Skin of body (tissue), 1 donor: ENCODE measurements at regions not wholly inside any gene's neighbourhood (a gene's known extent, or its start where the extent isn't known, plus 50 kb on each side); places are given as distances from the start of the nearest gene placed in this dataset.
"Not testable (repeated sequence)": the region's sequence is repeated elsewhere in the genome, so short reads cannot be mapped to it uniquely, and the experiment has no call there.

Experiments
- DNase-seq: peaks from one replicate; lab custom pipeline; 2025; lab: John Stamatoyannopoulos, UW

- DNase-seq, result no peak
Measured at GRCh38 chr10:36559412-36560400, 565.7 kb upstream of the ANKRD30A start.

DNA sequence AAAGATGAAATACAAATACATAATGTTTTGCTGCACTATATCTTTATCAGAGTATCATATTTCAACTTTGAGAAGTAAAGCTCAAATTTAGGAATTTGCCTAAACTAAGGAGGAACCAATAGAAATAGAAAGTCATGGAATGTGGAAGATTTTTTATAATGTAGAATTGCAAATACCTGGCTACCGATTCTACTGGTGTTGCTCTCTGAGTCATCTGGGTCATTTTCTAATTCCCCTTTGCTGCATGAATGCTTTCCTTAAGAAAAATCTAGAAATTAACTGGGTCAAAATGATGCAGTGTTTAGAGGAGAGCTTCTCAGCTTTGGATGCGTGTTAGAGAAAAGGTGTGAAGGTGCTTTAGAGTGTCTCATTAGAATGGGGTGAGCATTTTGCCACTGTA lies 568.9 kb upstream of the ANKRD30A start:
- no peak for DNase-seq

GRCh38 chr10:36555036-36555435 lies 570.4 kb upstream of the ANKRD30A start:
- no peak for DNase-seq

- DNase-seq, result no peak
Measured at GRCh38 chr10:36547965-36548364, 577.4 kb upstream of the ANKRD30A start.

GRCh38 chr10:36542493-36542892 lies 582.9 kb upstream of the ANKRD30A start:
- no peak for DNase-seq

- no peak for DNase-seq
Measured at GRCh38 chr10:36540611-36541010, 584.8 kb upstream of the ANKRD30A start.

- no peak for DNase-seq
Measured at GRCh38 chr10:36538953-36539586, 586.3 kb upstream of the ANKRD30A start.

DNA sequence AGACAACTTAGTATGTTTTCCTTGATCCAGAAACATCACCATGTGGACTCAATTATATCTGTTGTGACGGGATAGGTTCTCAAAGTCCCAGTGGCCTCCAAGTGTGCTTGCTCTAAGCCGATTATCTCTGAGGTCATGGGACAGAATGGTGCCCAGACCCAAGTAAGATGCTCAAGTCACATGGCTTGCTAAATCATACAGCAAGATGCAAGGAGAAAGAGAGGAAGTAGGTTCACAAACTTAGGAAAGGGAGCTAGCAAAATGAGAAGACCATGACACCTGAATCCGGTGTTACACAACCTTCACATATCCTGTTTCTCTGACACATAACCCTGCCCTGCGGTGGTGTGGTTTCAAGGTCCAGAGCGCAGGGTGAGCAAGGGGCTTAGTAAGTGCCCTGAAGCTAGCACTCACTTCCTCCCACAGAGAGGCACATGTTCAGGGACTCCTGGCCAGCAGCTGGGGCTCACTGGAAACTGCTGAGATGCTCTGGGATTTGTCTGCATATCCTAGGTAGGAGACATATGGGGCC lies 590.9 kb upstream of the ANKRD30A start:
- peak; percentile 31 for DNase-seq

- DNase-seq, result peak; percentile 12
Measured at GRCh38 chr10:36533861-36534260, 591.5 kb upstream of the ANKRD30A start.

- DNase-seq, result no peak
Measured at GRCh38 chr10:36533316-36533715, 592.1 kb upstream of the ANKRD30A start.

DNA sequence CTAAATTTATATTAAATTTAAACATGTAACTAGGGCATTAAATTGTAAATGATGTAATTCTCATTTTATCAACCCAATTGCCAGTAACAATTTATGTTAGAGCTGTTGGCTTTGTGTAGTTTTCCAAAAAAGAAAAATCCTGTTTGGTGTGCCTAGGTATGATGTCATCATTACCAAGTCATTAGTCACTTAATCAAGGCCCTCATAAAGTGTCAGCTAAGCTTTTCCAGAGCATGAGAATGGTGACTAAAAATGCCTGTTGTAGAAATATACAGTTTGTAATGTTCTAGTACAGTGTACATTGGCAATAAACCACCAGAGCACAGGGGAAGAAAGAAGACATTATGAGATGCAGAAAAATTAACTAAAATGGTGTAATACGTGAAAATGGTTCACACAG lies 593.8 kb upstream of the ANKRD30A start:
- DNase-seq, result no peak

- peak; percentile 19 for DNase-seq
Measured at GRCh38 chr10:36526033-36526432, 599.4 kb upstream of the ANKRD30A start.

DNA sequence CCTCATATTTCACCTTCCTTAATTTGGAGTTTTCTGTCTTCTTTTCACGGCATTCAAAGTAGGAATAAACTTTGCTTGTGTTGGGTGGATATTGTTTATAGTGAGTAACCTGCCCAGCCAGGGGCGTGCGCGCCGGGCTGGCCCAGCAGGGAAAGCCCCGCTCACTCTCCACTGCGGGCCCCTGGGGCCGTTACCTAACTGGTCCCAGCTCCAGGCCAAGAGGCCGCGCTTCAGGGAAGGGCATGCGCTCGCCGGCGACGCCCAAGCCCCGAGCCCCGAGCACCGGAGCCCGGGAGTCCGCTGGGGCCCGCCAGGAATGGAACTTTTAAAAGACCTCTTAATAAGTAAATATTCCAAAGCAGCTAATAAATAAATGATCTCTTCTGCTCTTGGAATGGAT lies 601.3 kb upstream of the ANKRD30A start:
- not testable (repeated sequence) for DNase-seq

DNA sequence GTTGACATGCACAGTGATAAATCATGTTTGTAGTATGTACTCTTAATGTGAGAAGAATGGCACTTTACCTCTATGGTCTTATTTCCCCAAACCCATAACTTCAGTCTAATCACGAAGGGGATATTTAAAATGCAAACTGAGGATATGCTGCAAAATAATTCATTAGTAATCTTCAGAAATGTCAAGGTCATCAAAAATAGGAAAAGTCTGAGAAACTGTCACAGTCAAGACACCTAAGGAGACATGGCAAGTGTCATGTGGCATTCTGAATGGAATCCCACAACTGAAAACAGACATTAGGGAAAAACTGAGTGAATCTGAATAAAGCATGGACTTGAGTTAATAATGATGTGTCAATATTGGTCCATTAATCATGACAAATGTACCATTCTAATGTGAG lies 605.5 kb upstream of the ANKRD30A start:
- DNase-seq, result no peak

GRCh38 chr10:36516281-36516680 lies 609.1 kb upstream of the ANKRD30A start:
- no peak for DNase-seq

DNA sequence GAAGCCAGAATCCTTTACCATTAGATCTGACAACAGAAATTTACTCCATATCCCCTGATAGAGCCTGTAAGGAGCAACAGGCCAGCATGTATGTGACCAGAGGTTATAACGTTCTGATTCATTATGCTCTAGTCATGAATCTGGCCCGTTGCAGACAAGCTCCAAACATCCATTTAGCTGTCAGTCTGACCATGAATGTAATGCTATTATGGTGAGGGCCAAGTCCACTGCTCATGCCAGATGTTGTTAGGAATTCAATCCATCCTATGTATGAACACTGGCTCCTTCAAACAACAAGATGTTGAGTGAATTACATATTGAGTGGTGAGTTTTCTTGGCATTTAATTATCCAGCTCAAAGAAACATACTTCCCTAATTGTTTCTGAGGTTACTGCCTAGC lies 610.1 kb upstream of the ANKRD30A start:
- peak; percentile 22 for DNase-seq

DNA sequence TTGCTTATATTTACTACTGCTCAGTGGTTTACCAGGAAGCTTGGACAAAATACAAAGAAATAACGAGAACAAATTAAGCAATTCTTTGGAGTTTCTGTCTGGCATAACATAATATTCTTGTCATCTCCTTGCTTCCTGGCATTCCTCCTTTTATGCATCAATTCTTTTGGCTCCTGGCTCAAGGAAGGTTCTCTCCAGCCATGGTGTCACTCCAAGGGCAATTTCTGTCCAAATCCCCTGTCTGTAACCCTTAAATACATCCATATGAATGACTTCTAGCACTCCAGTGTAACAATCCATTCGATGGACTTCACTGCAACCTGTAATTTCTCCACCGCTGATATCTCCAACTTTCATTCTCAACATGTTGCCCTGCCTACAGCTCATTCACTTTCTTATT lies 617.7 kb upstream of the ANKRD30A start:
- DNase-seq, result no peak

DNA sequence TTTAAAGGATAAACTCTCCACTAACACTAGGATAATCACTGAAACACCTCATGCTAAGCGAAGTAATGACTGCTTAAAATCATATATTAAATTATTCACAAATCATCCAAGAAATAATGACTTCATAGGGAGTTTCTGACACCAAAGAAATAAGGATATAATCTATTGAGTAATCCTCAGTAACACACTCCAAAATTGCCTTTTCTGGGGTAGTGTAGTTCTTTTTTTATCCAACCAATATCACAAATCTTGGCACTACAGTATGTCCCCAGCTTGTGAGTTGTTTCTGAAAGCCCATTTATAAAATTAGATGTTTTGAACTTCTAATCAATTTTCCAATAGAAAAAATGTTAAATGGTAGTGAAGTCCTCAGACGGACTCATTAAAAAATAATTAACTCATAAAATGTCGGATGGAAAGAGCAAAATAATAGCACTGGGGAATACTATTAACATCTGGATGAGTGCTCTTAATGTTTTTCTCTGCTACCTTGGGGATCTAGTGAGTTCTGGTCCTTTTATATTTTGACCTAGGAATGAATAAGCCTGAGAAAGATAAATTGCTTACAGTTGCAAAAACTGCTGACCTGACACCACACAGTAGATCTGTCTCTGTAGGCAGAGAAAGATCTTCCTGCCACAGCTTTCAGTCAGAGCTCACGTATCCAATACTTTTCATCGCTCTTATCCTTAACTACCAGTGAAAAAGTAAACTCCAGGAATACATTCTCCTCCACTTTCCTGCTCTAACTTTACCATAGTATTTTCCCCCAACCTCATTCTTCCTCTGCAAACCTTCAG lies 618.5 kb upstream of the ANKRD30A start:
- DNase-seq, result peak; percentile 34

DNA sequence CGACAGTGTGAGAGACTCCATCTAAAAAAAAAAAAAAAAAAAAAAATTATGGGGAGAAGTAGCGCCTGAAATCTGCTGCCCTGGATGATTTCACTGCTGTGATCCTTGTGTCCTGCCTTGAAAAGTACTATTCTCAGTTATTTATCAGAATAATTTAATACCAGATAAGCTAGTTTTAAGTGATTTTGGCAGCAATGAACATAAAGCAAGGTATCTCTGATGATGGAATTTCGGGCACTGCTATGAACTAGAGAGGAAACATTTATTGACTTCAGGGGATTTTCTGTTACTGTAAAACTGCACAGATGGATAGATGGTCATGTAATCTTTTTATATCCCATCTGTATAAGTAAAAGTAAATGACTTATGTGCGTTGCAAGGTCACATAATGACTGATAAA lies 619.1 kb upstream of the ANKRD30A start:
- DNase-seq, result no peak

DNA sequence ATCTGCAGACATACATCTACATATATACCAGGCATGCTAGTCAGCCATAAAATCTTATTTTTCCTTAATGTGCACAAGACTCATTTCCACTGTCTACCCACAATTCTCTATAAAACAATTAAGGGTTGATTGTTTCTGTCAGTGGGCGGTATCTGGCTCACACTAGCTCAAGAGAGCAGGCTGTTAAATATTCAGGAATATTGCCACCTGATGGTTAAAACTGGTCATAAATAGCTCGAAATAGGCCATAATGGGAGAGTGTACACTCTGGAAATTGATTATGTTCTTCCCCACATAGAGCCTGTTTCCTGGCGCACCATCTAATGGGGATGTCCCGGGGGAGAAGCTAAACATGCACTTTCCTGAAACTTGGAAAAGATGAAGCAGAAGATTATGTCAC lies 620.6 kb upstream of the ANKRD30A start:
- DNase-seq, result no peak

- no peak for DNase-seq
Measured at GRCh38 chr10:36500266-36500665, 625.1 kb upstream of the ANKRD30A start.

DNA sequence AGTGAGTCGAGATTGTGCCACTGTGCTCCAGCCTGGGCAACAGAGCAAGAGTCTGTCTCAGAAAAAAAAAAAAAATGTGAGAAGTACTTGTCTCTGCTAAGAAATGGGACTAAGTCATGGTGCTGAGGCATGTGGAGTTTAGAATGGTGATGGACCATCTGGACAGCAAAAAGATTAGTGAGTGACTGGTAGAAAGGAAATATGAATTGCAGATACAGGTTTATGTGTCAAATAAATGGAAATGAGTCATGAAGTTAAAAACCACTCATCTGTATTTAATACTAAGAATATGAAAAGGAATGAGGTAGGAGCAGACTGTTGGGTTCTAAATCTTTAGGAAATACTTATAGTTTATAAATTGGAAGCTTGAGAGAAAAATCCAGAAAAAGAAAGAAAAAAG lies 625.7 kb upstream of the ANKRD30A start:
- no peak for DNase-seq
